Heart left ventricle (tissue), 13 donors: ENCODE measurements at regions not wholly inside any gene's neighbourhood (a gene's known extent, or its start where the extent isn't known, plus 50 kb on each side); places are given as distances from the start of the nearest gene placed in this dataset.

Source experiments
- CTCF ChIP-seq, 12 donors: fragments of 200-600 bp; sonication (generic) in 4 of 12; IDR thresholded peaks; one replicate each; pipeline versions ENCODE4 v1.5.0 to v1.8.0; 2018 to 2022; ENCODE audit warnings: antibody characterized with exemption in 12 of 12, mild to moderate bottlenecking in 5 of 12
- POLR2A ChIP-seq, 2 donors: fragments of 450-650 bp; IDR thresholded peaks; one replicate each; pipeline ENCODE4 v1.6.1; 2017; ENCODE audit warnings: antibody characterized with exemption in 2 of 2, mild to moderate bottlenecking in 2 of 2, moderate library complexity in 2 of 2
- donor health status: ischemic (EF 13 %, LVEDD 7.1; RV severe dilation, severe dysfunction).
- donor health status: DM: no; HTN: yes; CAD: no.
- donor health status: DM: no; HTN: no; CAD: no.
- donor health status: ischemic (EF 25% LVEDD 6.9; RV normal size, moderate dysfunction).
- donor health status: ischemic (EF 25% LVEDD 5.7; RV mildly dilated, moderate dysfunction).
- donor health status: ischemic (EF 35%, LVEDD 5.7; RV mildly dilated, moderate dysfunction).
- donor health status: nonischemic (EF 11% LVEDD 7.7; RV severe dilation, severe dysfunction).
- donor health status: DM: yes; HTN: yes; CAD: no.
- donor health status: PGD.
- donor health status: ischemic (EF 29% LVEDD 5.4; RV normal size, mild dysfunction).
- donor health status: nonischemic (EF 23%, LVEDD 6.1; RV moderate dilation, normal function).

- TF ChIP-seq CTCF (IDR thresholded peaks at IDR 0.05) (no peak), POLR2A (IDR thresholded peaks at IDR 0.05) (no peak)
Measured at GRCh38 chr20:52843425-52843824, 128.7 kb upstream of the TSHZ2 start.
